PFSK-1 (cell line): ENCODE measurements at regions not wholly inside any gene's neighbourhood (a gene's known extent, or its start where the extent isn't known, plus 50 kb on each side); places are given as distances from the start of the nearest gene placed in this dataset.

Source experiments
- FOXP2 ChIP-seq: optimal IDR thresholded peaks from 2 replicates; pipeline ENCODE3; 2011; ENCODE audit warnings: borderline replicate concordance, control low read depth, inconsistent platforms; ENCODE audit not compliant: insufficient read depth; ENCODE audit errors: extremely low read length, extremely low read depth
- POLR2AphosphoS5 ChIP-seq: IDR thresholded peaks from 2 replicates; pipeline ENCODE4 v1.6.1; 2012; ENCODE audit warnings: low read depth, mild to moderate bottlenecking, control low read depth, low read length, moderate library complexity
- SIN3A ChIP-seq: IDR thresholded peaks from 2 replicates; pipeline ENCODE4 v1.6.1; 2012; ENCODE audit warnings: mild to moderate bottlenecking, low read length, moderate library complexity, borderline replicate concordance; ENCODE audit not compliant: insufficient read depth
- TAF1 ChIP-seq: IDR thresholded peaks from 2 replicates; pipeline ENCODE4 v1.6.1; 2012; ENCODE audit warnings: low read length, control low read depth, borderline replicate concordance; ENCODE audit not compliant: insufficient read depth

DNA sequence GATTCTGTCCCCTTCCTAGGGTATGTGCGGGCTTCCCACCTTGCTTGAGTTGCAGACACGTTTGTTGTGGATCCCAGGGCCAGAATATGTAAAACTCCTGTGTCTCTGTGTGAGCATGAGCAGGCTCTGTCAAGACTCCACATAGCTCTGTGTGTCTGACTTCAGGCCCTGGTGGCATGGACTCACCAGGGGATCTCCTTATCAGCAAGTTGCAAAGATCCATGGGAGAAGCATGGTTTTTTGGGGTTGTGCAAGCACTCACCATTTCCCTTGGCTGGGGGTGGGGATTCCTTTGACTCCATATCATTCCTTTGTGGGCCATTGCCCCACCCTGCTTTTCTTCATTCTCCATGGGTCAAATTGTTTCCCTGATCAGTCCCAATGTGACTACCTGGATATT is 205.6 kb downstream of the TUSC1 start:
- TF ChIP-seq SIN3A, result no peak
- TF ChIP-seq POLR2AphosphoS5, result no peak
- TF ChIP-seq FOXP2, result no peak
- no peak for TF ChIP-seq TAF1
